Smooth muscle cell (in vitro differentiated cells): ENCODE measurements at regions not wholly inside any gene's neighbourhood (a gene's known extent, or its start where the extent isn't known, plus 50 kb on each side); places are given as distances from the start of the nearest gene placed in this dataset.

Source experiments
- DNase-seq: peaks from one replicate; lab custom pipeline; 2025; ENCODE audit not compliant: unreplicated experiment; lab: John Stamatoyannopoulos, UW
- H2AFZ ChIP-seq: fragments of 200-600 bp; sonication (generic); 2 replicates; pipeline ENCODE4 v1.6.0; 2016; ENCODE audit warnings: antibody characterized with exemption, low read depth, mild to moderate bottlenecking
- H3F3A ChIP-seq: fragments of 200-600 bp; sonication (generic); 2 replicates; pipeline ENCODE4 v1.6.0; 2017; ENCODE audit warnings: antibody characterized with exemption, low read depth
- H3K27ac ChIP-seq: fragments of 200-600 bp; sonication (generic); 2 replicates; pipeline ENCODE4 v1.5.1; 2016; ENCODE audit warnings: low read depth, mild to moderate bottlenecking
- H3K27me3 ChIP-seq: fragments of 200-600 bp; sonication (generic); 2 replicates; pipeline ENCODE4 v1.6.1; 2016; ENCODE audit warnings: low read depth, mild to moderate bottlenecking
- H3K36me3 ChIP-seq: fragments of 200-600 bp; sonication (generic); 2 replicates; pipeline ENCODE4 v1.5.1; 2016; ENCODE audit warnings: low read depth
- H3K4me1 ChIP-seq: fragments of 200-600 bp; sonication (generic); 2 replicates; pipeline ENCODE4 v1.5.1; 2016; ENCODE audit warnings: low read depth
- H3K4me2 ChIP-seq: fragments of 200-600 bp; sonication (generic); 2 replicates; pipeline ENCODE4 v1.6.0; 2016; ENCODE audit warnings: mild to moderate bottlenecking
- H3K4me3 ChIP-seq: fragments of 200-600 bp; sonication (generic); 2 replicates; pipeline ENCODE4 v1.5.1; 2016; ENCODE audit warnings: mild to moderate bottlenecking
- H3K79me2 ChIP-seq: fragments of 200-600 bp; sonication (generic); 2 replicates; pipeline ENCODE4 v1.6.0; 2016; ENCODE audit warnings: low read depth, mild to moderate bottlenecking
- H3K9ac ChIP-seq: fragments of 200-600 bp; sonication (generic); 2 replicates; pipeline ENCODE4 v1.6.0; 2016; ENCODE audit warnings: low read depth
- H3K9me3 ChIP-seq: fragments of 200-600 bp; sonication (generic); replicated peaks from 2 replicates; pipeline ENCODE4 v1.5.1; 2016; ENCODE audit warnings: low read depth
- H4K20me1 ChIP-seq: fragments of 200-600 bp; sonication (generic); 2 replicates; pipeline ENCODE4 v1.6.0; 2016; ENCODE audit warnings: low read depth
- WGBS: methylation state at CpG from one replicate; pipeline ENCODE4 v1.1.7; 2016; ENCODE audit warnings: low lambda C conversion rate; 5-methylcytosine and 5-hydroxymethylcytosine counted together
- TF ChIP-seq, protein P1 (sequence below): fragments of 200-600 bp; sonication (generic); IDR thresholded peaks from 2 replicates; pipeline ENCODE4 v1.5.1; 2017; ENCODE audit warnings: borderline replicate concordance, mild to moderate bottlenecking, antibody characterized with exemption; ENCODE audit not compliant: insufficient read depth, poor library complexity, severe bottlenecking

DNA sequence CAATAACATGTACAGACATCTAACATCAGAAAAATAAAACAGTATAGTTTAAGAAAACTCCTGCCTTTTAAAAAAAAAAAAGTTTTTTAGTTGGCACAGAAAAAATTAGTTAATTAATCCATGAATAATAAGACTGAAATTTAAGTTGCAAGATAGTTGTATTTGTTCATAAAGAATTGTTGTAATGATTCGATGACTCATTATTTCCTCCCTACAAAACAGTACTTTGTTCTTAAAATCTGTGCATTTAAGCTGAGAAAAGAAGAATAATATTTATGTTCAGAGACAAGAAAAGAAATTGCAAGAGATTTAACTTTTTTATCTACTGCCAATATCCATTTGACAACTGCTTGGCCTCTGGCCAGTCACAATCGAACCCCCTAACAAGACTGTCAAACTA, 894.7 kb downstream of the ADGRL2 start:
- Histone ChIP-seq H3K9me3 (no peaks in the 10 kb centered on the region), H3K36me3 (no peaks in the 10 kb centered on the region), H4K20me1 (no peaks in the 10 kb centered on the region), H3K4me2 (no peak overlapping the region), H3K79me2 (no peaks in the 10 kb centered on the region), H3K9ac (no peak overlapping the region), H2AFZ (no peak overlapping the region), H3K27me3 (no peaks in the 10 kb centered on the region), H3K4me1 (no peaks in the 10 kb centered on the region), H3F3A (no peaks in the 10 kb centered on the region), H3K27ac (no peak overlapping the region), H3K4me3 (no peak overlapping the region)
- no peak for DNase-seq
- TF ChIP-seq, protein P1, sequence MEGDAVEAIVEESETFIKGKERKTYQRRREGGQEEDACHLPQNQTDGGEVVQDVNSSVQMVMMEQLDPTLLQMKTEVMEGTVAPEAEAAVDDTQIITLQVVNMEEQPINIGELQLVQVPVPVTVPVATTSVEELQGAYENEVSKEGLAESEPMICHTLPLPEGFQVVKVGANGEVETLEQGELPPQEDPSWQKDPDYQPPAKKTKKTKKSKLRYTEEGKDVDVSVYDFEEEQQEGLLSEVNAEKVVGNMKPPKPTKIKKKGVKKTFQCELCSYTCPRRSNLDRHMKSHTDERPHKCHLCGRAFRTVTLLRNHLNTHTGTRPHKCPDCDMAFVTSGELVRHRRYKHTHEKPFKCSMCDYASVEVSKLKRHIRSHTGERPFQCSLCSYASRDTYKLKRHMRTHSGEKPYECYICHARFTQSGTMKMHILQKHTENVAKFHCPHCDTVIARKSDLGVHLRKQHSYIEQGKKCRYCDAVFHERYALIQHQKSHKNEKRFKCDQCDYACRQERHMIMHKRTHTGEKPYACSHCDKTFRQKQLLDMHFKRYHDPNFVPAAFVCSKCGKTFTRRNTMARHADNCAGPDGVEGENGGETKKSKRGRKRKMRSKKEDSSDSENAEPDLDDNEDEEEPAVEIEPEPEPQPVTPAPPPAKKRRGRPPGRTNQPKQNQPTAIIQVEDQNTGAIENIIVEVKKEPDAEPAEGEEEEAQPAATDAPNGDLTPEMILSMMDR: no peak
- WGBS: 90% methylated on average over 2 of the region's 2 CpGs

DNA sequence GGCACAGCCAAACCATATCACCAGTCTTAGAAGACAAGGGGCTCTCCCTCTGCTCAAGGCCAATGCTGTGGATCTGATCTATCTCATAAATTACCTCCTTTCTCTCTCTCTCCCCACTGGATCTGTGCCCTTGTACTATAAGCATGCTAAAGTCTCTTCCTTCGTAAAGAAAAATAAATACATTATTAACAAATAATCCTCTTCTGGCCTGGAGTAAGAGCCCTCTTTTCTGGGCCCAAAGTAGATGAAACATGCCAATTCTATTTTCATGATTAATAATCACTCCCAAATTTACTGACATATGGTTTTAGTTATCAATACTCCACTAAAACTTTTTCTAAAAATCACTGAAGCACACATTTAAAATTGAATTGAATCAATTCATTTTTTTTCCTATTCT, 889.7 kb downstream of the ADGRL2 start:
- Histone ChIP-seq H3K9me3 (peaks cover 8% of the 10 kb centered on the region), H3K36me3 (no peaks in the 10 kb centered on the region)
- WGBS: 96% methylated on average over 1 of the region's 1 CpG

DNA sequence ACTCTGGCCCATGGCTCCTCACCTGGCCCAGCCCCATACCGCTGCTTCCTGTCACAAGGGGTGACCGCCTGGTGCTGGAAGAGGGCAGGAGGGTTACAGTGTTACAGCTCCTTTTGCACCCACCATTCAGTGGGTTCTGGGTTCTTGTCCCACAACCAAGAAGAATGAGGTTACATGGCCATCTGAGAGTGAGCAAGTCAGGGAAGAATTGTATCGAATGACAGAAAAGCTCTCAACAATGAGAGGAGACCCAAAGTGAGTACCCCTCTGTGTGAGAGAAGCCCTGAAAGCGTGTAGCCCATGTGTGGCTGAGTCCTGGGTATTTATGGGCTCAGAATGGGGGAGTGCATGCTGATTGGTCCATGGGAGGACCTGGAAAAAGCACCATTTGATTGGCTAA, 888.5 kb downstream of the ADGRL2 start:
- no peak overlapping the region for H3K27ac ChIP-seq
- H3K27me3 ChIP-seq: no peaks in the 10 kb centered on the region
- no peaks in the 10 kb centered on the region for H3K36me3 ChIP-seq
- TF ChIP-seq, protein P1: no peak
- H3K4me2 ChIP-seq: no peak overlapping the region
- H4K20me1 ChIP-seq: no peaks in the 10 kb centered on the region
- no peak overlapping the region for H2AFZ ChIP-seq
- no peaks in the 10 kb centered on the region for H3F3A ChIP-seq
- WGBS: 90% methylated on average over 4 of the region's 4 CpGs
- no peak overlapping the region for H3K9ac ChIP-seq
- no peaks in the 10 kb centered on the region for H3K4me1 ChIP-seq
- H3K79me2 ChIP-seq: no peaks in the 10 kb centered on the region
- H3K9me3 ChIP-seq: peaks cover 9% of the 10 kb centered on the region
- H3K4me3 ChIP-seq: no peak overlapping the region
- DNase-seq: no peak

More for the DNA sequence above, 889.7 kb downstream of the ADGRL2 start:
- Histone ChIP-seq H3K27ac (no peak overlapping the region), H3K4me3 (no peak overlapping the region), H3K9ac (no peak overlapping the region), H2AFZ (no peak overlapping the region), H3K79me2 (no peaks in the 10 kb centered on the region), H3K27me3 (no peaks in the 10 kb centered on the region), H3F3A (no peaks in the 10 kb centered on the region), H3K4me2 (no peak overlapping the region), H4K20me1 (no peaks in the 10 kb centered on the region), H3K4me1 (no peaks in the 10 kb centered on the region)
- DNase-seq: no peak
- TF ChIP-seq, protein P1: no peak

DNA sequence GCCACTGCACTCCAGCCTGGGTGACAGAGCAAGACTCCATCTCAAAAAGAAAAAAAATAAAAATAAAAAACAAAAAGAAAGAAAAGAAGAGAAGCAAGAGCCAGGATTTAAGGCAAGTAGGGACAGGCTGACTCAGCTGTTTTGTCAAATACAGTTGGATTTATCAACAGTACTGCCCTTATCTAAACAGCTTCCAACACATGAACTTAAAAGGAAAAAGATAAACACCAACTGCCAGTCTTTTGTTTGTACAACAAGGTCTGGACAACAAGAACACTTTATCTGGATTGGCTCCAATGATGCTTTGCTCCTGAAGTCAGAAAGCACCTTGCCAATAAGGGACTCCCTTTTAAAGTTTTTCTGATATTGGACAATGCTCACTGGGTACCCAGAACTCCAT, 886.0 kb downstream of the ADGRL2 start:
- Histone ChIP-seq H3F3A (no peaks in the 10 kb centered on the region), H3K36me3 (no peaks in the 10 kb centered on the region), H3K79me2 (no peaks in the 10 kb centered on the region), H3K9me3 (peaks cover 9% of the 10 kb centered on the region), H3K27ac (no peak overlapping the region), H4K20me1 (no peaks in the 10 kb centered on the region), H3K9ac (no peak overlapping the region), H3K4me2 (no peak overlapping the region), H2AFZ (no peak overlapping the region), H3K4me1 (no peaks in the 10 kb centered on the region), H3K4me3 (no peak overlapping the region), H3K27me3 (no peaks in the 10 kb centered on the region)
- no peak for DNase-seq
- TF ChIP-seq, protein P1: no peak
